ENCODE measurements at regions not wholly inside any gene's neighbourhood (a gene's known extent, or its start where the extent isn't known, plus 50 kb on each side); places are given as distances from the start of the nearest gene placed in this dataset.

- TF ChIP-seq CTCF (IDR thresholded peaks at IDR 0.05; ENCODE audit: low read depth, low read length) (no peak), EZH2phosphoT487 (IDR thresholded peaks at IDR 0.05; ENCODE audit: low read depth) (no peak)
Measured at GRCh38 chr6:66264376-66264775, 557.4 kb upstream of the EYS start.
